GM18867 (cell line): ENCODE measurements at regions not wholly inside any gene's neighbourhood (a gene's known extent, or its start where the extent isn't known, plus 50 kb on each side); places are given as distances from the start of the nearest gene placed in this dataset.

Source experiments
- ATAC-seq: cut with Tn5 transposase; IDR thresholded peaks from one replicate; pipeline ENCODE4 v1.9.1; 2021; ENCODE audit warnings: mild to moderate bottlenecking, moderate library complexity; ENCODE audit not compliant: unreplicated experiment

GRCh38 chr2:155099784-155100183, 401.3 kb downstream of the KCNJ3 start:
- no peak for ATAC-seq

DNA sequence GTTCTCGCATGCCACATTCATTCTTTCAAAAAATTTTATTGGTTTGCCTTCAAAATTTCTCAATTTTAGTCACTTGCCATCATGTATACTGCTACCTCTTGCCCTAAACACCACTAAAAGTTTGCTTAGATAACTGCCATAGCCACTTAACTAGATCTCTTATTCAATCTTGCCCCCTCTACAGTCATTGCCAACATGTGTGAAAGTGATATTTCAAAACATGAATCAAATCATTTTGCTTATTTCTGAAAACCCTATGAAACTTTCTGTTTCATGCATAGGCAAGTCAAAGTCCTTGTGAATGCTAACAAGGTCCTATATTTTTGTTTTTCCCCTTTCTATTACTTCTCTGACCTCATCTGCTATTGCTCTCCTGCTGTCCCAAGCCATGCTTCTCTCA, 397.1 kb downstream of the KCNJ3 start:
- peak; percentile 55 for ATAC-seq

DNA sequence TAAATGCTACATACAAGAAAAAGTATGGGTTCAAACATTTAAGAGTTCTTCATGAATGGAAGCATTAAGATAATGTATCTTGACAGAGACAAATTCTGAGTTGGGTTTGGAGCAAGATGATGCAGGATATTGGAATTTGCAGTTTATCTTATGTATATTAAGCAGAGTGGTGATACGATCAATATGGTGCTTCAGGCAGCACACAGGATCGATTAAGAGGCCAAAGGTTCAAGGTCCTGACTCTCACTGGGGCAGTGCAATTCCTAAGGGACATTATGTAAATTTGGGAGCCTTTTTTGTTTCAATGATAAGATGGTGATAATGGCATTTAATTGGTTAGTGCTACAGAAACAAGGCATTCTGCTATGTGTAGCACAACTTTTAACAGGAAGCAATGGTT, 381.9 kb downstream of the KCNJ3 start:
- no peak for ATAC-seq

DNA sequence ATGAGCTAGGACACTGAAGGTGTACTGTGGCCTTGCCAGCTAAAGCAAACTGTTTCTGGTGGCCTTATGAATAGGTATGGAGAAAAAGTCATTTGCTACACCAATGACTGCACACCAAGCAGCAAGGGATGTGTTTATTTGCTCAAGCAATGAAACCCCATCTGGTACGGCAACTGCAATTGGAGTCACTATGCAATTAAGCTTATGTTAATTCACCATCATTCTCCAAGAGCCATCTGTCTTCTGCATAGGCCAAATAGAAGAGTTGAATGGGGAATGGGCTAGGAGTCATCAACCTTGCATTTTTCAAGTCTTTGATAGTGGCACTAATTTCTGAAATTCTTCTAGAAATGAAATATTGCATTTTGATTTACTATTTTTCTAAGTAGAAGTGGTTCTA, 372.0 kb downstream of the KCNJ3 start:
- no peak for ATAC-seq

DNA sequence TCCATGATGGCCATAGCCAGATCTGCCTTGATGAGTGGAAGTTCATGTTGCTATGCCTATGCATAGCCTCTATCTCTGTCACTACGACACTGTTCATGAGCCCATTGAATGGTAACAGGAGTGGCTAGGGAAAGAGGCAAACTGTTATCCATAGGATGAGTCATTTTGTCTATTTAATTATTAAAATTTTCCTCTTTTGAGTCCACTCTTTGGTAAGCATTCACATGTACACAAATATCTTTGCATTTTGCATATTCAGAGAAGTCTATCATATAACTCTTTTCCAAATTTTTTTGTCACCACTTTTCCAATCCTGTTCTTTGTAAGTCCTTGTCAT, 364.4 kb downstream of the KCNJ3 start:
- no peak for ATAC-seq

DNA sequence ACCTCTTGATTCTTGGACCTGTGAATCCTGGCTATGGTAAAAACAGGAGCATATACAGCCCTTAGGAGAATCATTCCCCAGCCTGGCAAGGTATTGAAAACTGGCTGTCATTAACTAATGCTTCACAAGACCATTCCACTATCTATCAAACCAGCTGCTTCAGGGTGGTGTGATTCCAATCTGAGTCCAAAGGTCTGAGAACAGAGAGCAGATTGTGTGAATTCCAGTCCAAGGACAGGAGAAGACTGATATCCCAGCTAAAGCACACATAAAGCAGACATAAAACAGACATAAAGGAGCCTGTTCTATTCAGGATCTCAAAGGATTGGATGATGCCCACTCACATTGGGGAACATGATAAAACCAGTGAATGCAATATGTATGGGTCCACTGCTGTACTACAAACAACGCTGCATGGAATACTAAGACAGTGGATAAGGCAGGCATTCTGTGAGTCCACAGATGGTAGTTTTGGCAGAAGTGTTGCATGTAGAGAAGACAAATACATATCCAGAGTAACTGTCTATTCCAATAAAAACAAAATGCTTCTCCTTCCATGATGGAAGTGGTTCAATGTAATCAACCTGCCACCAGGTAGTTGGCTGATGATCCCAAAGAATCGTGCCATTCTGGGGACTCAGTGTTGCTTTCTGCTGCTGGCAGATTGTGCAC, 363.9 kb downstream of the KCNJ3 start:
- no peak for ATAC-seq

- no peak for ATAC-seq
Measured at GRCh38 chr2:155060896-155061295, 362.4 kb downstream of the KCNJ3 start.

DNA sequence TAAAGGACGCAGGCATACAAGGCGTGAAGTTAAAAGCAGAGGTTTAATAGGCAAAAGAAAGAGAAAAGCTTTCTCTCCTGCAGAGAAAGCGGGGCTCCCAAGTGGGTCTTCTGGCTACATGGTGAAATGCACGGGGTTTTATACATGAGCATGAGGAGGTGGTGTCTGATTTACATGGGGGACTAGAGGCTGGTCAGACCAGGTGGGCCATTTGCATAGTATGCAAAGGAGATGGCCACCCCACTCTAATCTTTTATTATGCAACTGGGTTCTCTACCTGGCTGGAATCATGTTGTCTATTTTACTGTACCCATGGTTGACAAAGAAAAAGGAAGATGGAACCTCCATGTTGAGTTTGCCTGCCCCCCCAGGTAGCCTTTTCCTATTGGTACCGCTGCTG, 356.2 kb downstream of the KCNJ3 start:
- no peak for ATAC-seq

DNA sequence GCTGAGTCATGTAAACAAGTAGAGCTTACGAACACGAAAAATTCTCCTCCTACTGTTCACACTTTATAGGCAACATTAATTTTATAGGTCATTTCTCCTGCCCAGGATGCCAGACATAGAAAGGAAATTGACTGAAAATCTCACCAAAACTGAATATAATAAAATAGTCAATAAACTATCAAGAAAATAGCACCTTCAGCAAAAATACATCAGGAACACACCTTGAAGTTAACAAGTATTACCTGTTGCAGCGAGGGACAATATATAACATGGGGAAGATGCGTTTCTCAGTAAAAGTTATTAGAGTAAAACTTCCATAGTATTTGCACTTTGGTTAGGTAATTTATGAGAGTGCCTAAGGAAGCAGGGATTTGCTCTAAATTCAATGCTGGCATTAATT, 344.6 kb downstream of the KCNJ3 start:
- ATAC-seq: no peak

- no peak for ATAC-seq
Measured at GRCh38 chr2:155035308-155035707, 336.8 kb downstream of the KCNJ3 start.

DNA sequence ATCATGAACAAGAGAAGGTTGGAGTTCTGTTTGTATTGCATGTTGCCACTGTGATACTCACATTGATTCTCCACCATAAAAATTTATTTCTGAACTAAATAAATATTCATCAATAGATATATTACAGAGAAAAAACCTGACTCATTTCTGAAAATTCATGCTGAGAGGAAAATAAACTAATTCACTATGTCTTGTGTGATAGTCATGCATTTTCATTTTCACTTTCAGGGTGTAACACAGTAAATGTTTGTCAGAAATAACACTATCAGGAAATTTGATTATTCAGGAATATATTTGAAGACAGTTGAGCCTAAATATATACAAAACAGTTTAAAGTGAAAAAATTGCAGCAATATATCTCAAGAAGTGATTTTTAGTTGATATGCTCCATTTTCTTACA, 335.2 kb downstream of the KCNJ3 start:
- peak; percentile 71 for ATAC-seq

GRCh38 chr2:155030296-155030695, 331.8 kb downstream of the KCNJ3 start:
- ATAC-seq: no peak

DNA sequence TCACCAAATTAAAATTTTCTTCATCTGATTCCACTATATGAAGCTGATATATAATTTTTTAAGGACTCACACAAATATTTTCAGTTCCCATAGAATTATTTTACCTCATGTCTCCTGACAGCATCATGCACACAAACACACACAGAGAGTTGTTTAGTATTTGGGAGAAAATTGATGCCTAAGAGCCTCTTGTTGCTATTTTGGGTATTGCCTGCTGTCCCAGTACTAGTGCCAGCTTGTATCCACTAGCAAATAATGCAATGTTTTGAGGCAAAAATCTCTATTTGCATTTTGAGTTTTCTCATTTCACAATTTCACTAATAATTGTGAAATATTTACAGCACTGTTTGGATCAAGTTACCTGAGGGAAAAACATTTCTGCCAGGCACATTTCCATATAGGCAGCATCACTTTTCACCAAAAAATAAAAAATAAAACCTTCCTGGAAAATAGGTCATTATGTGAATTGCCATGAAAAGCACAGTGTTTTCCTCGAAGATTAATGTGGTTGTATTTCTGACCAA, 328.2 kb downstream of the KCNJ3 start:
- no peak for ATAC-seq

- ATAC-seq: no peak
Measured at GRCh38 chr2:155023674-155024073, 325.2 kb downstream of the KCNJ3 start.

- no peak for ATAC-seq
Measured at GRCh38 chr2:155022531-155022930, 324.0 kb downstream of the KCNJ3 start.

DNA sequence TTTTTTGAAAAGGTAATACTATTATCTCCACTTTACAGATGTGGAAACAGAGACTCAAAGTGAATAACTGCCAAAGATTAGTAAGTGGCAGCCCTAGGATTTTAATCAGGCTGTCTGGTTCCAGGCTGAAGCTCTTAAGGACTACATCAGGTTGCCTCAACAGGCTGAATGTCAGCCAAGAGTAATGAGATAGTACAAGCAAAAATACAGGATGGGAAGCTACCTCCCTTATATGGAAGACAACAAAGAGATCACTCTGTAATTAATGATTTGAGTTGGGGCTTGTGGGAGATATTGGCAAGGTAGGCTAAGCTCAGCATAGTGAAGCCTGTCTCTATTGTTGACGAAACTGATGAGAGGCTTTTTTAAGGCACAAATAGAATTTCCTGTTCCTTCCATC, 323.1 kb downstream of the KCNJ3 start:
- ATAC-seq: no peak

DNA sequence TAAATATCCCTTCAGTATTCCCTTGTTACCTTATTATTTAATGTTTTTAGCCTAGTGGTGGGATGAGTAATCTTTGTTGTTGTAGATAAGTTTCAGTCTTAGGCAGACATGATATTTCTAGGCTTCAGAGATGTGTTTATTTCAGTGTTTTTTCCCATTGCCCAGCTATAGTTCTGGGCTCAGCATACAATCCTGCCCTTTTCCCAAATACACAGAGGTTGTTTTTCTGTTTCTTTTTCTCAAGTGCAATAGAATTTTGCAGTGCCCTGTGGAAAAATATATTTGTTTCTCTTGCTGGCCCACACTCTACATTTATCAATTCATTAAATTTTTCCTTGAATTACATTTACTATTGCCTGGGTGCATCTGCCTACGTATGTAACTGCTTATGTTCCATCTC, 321.8 kb downstream of the KCNJ3 start:
- no peak for ATAC-seq

- no peak for ATAC-seq
Measured at GRCh38 chr2:155010925-155011324, 312.4 kb downstream of the KCNJ3 start.

GRCh38 chr2:154995361-154995760, 296.9 kb downstream of the KCNJ3 start:
- ATAC-seq: no peak

DNA sequence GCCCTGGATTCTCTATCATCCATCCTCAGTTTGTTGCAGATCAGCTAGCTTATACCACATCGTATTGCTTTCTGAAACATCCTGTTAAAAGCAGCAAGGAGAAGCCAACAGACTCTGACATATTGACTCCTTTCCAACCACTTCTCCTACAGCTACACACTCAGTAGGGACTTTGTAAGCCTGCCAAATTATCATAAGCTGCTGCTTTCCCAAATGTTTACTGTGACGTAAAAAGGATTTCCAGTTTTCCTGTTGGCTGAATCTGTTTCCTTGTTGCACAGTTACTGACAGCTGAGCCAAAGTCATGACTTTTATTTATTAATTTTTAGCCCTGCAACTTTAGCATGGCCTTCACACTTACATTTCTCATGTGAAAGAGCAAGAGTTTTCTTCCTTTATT, 294.3 kb downstream of the KCNJ3 start:
- ATAC-seq: no peak

- no peak for ATAC-seq
Measured at GRCh38 chr2:154978710-154979109, 280.2 kb downstream of the KCNJ3 start.

- ATAC-seq: no peak
Measured at GRCh38 chr2:154978244-154978643, 279.7 kb downstream of the KCNJ3 start.

- ATAC-seq: peak; percentile 77
Measured at GRCh38 chr2:154974041-154974440, 275.5 kb downstream of the KCNJ3 start.
